Ovary (tissue), 3 donors: ENCODE measurements at regions not wholly inside any gene's neighbourhood (a gene's known extent, or its start where the extent isn't known, plus 50 kb on each side); places are given as distances from the start of the nearest gene placed in this dataset.

ENCODE experiments used
- CTCF ChIP-seq, 3 donors: fragments of 450-650 bp in 2 of 3; fragments of 200-600 bp in 1 of 3; IDR thresholded peaks; one replicate each; pipeline versions ENCODE4 v1.5.1 to v1.8.0; 2016 to 2022; ENCODE audit warnings: antibody characterized with exemption in 3 of 3, mild to moderate bottlenecking in 1 of 3
- EP300 ChIP-seq: sonication (generic); formaldehyde crosslinking; IDR thresholded peaks from one replicate; pipeline ENCODE4 v1.6.1; 2017; ENCODE audit warnings: antibody characterized with exemption
- POLR2A ChIP-seq: fragments of 450-650 bp; IDR thresholded peaks from one replicate; pipeline ENCODE4 v1.6.1; 2017; ENCODE audit warnings: antibody characterized with exemption, mild to moderate bottlenecking, moderate library complexity
- donor health status: DM: no; HTN: no; CAD: no.

- TF ChIP-seq CTCF (IDR thresholded peaks at IDR 0.05): no peak
- TF ChIP-seq POLR2A: no peak
- no peak for TF ChIP-seq EP300
These were observed 1192.3 kb upstream of the GJE1 start for GRCh38 chr6:140940251-140940925.
